GM23338 (cell line): ENCODE measurements at regions not wholly inside any gene's neighbourhood (a gene's known extent, or its start where the extent isn't known, plus 50 kb on each side); places are given as distances from the start of the nearest gene placed in this dataset.

Source experiments
- ATAC-seq: fragments of 200-7000 bp; cut with Tn5 transposase; 3 replicates; pipeline ENCODE4 v1.9.1; 2020
- DNase-seq: peaks from one replicate; pipeline ENCODE4 v3.0.0-alpha.2; 2015; ENCODE audit warnings: low spot score
- H2AFZ ChIP-seq: fragments of 200-600 bp; sonication (generic); 2 replicates; pipeline ENCODE4 v1.8.0; 2016; ENCODE audit warnings: antibody characterized with exemption, mild to moderate bottlenecking, moderate library complexity
- H3F3A ChIP-seq: fragments of 200-600 bp; sonication (generic); replicated peaks from 2 replicates; pipeline ENCODE4 v1.8.0; 2017; ENCODE audit warnings: antibody characterized with exemption, mixed run types, low read depth
- H3K27ac ChIP-seq: fragments of 200-600 bp; sonication (generic); 2 replicates; pipeline ENCODE4 v1.6.1; 2016; ENCODE audit warnings: low read depth
- H3K27me3 ChIP-seq: fragments of 200-600 bp; sonication (generic); 2 replicates; pipeline ENCODE4 v1.8.0; 2016; ENCODE audit warnings: mild to moderate bottlenecking, mixed run types, moderate library complexity; ENCODE audit not compliant: insufficient read depth
- H3K36me3 ChIP-seq: fragments of 200-600 bp; sonication (generic); 2 replicates; pipeline ENCODE4 v1.8.0; 2016; ENCODE audit warnings: mild to moderate bottlenecking; ENCODE audit not compliant: insufficient read depth
- H3K4me1 ChIP-seq: fragments of 200-600 bp; sonication (generic); 2 replicates; pipeline ENCODE4 v1.8.0; 2016; ENCODE audit warnings: mild to moderate bottlenecking, moderate library complexity; ENCODE audit not compliant: insufficient read depth
- H3K4me2 ChIP-seq: fragments of 200-600 bp; sonication (generic); 2 replicates; pipeline ENCODE4 v1.7.1; 2017; ENCODE audit warnings: mixed run types
- H3K4me3 ChIP-seq: fragments of 200-600 bp; sonication (generic); 2 replicates; pipeline ENCODE4 v1.6.1; 2016; ENCODE audit warnings: mixed run types
- H3K79me2 ChIP-seq: fragments of 200-600 bp; sonication (generic); replicated peaks from 2 replicates; pipeline ENCODE4 v1.8.0; 2017; ENCODE audit warnings: mild to moderate bottlenecking; ENCODE audit not compliant: insufficient read depth
- H3K9me2 ChIP-seq: fragments of 200-600 bp; sonication (generic); 2 replicates; pipeline ENCODE4 v1.8.0; 2017; ENCODE audit not compliant: insufficient read depth
- H4K20me1 ChIP-seq: fragments of 200-600 bp; sonication (generic); replicated peaks from 2 replicates; pipeline ENCODE4 v1.8.0; 2017; ENCODE audit warnings: mild to moderate bottlenecking; ENCODE audit not compliant: insufficient read depth
- H3K27ac Mint-ChIP-seq: 2 replicates; pipeline ENCODE4 v1.8.0; 2020; ENCODE audit warnings: inconsistent platforms, mild to moderate bottlenecking, moderate library complexity, mixed read lengths
- H3K27me3 Mint-ChIP-seq: 3 replicates; pipeline ENCODE4 v1.8.0; 2022; ENCODE audit warnings: low read depth, mild to moderate bottlenecking, moderate library complexity, mixed read lengths, inconsistent platforms; ENCODE audit not compliant: insufficient read depth, poor library complexity
- H3K36me3 Mint-ChIP-seq: 3 replicates; pipeline ENCODE4 v1.8.0; 2021; ENCODE audit warnings: low read depth, mild to moderate bottlenecking, inconsistent platforms, moderate library complexity, mixed read lengths
- H3K4me1 Mint-ChIP-seq: 3 replicates; pipeline ENCODE4 v1.8.0; 2020; ENCODE audit warnings: mild to moderate bottlenecking, inconsistent platforms, mixed read lengths
- H3K4me3 Mint-ChIP-seq: 3 replicates; pipeline ENCODE4 v1.8.0; 2021; ENCODE audit warnings: moderate library complexity, mild to moderate bottlenecking, inconsistent platforms, mixed read lengths
- H3K9me3 Mint-ChIP-seq: 3 replicates; pipeline ENCODE4 v1.8.0; 2020; ENCODE audit warnings: moderate library complexity, mild to moderate bottlenecking, inconsistent platforms, mixed read lengths
- CTCF ChIP-seq, 2 experiments: fragments of 200-600 bp in 1 of 2; sonication (generic) in 1 of 2; conservative IDR thresholded peaks; 2 replicates each; pipeline versions ENCODE4 v1.5.1 to v1.6.1; 2016 to 2017; ENCODE audit warnings: antibody characterized with exemption in 2 of 2, low read depth in 2 of 2, mild to moderate bottlenecking in 2 of 2, moderate library complexity in 1 of 2
- ETS1 ChIP-seq: IDR thresholded peaks from 2 replicates; pipeline ENCODE4 v1.6.1; 2016; ENCODE audit warnings: antibody characterized with exemption
- EZH2phosphoT487 ChIP-seq: fragments of 200-600 bp; sonication (generic); IDR thresholded peaks from one replicate; pipeline ENCODE4 v1.8.1; 2018; ENCODE audit warnings: antibody characterized with exemption; ENCODE audit not compliant: unreplicated experiment
- JUNB ChIP-seq: IDR thresholded peaks from one replicate; pipeline ENCODE4 v1.6.1; 2016; ENCODE audit warnings: antibody characterized with exemption; ENCODE audit not compliant: unreplicated experiment
- NANOG ChIP-seq: IDR thresholded peaks from 2 replicates; pipeline ENCODE4 v1.6.1; 2016; ENCODE audit warnings: antibody characterized with exemption, borderline replicate concordance
- POLR2AphosphoS5 ChIP-seq: IDR thresholded peaks from 2 replicates; pipeline ENCODE4 v1.6.1; 2016; ENCODE audit warnings: antibody characterized with exemption, low read depth
- ZNF114 ChIP-seq: fragments of 250-450 bp; sonication (Bioruptor Pico); IDR thresholded peaks from 2 replicates; pipeline ENCODE4 v1.5.0; 2020; ENCODE audit warnings: mild to moderate bottlenecking, moderate library complexity
- ZNF331 ChIP-seq: fragments of 250-450 bp; sonication (Bioruptor Pico); IDR thresholded peaks from 2 replicates; pipeline ENCODE4 v1.5.0; 2020; ENCODE audit warnings: low read depth, mild to moderate bottlenecking, moderate library complexity
- TF ChIP-seq, protein P1 (sequence below): fragments of 250-450 bp; sonication (Bioruptor Pico); IDR thresholded peaks from 2 replicates; pipeline ENCODE4 v1.5.0; 2020; ENCODE audit warnings: mild to moderate bottlenecking, moderate library complexity

DNA sequence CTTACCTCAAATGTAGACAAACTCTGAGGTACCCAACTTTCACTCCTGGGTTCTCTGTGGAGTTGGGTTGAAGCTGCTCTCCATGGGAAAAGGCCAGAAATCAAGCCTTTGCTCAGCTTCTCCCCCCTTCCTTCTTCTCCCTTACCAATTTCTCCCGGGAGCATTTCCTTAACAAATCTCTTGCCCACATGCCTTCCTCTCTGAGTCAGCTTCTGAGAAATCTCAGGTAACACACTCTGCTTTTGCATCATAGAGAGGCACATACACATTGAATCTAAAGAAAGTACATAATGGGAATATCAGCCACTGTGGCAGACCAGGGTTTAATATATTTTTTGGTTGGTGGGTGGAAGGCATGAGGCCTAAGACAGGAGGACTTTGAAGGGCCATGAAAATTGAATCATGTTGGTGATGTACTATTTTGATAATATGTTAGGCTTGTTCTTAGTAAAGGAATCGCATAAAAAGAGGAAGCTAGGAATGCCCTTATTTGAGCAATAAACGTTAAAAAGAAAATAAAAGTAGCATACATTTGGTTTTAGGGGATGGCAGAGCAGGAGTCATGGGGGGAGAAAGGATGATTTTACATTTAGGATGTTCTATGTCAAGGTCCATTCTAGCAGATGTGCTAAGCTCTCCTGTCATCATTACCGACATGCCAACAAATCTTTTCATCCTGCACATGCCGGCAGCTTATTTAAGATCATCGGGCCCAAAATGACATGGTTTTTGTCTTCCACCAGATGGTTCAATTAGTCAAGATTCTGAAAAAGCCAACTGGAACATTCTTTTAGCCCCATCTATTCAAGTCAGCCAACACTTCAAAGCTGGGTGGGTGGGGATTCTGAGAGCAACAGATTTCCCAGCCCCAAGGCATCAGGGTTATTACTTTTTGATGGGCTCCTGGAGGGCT is 199.5 kb upstream of the CLINT1 start:
- Histone ChIP-seq H3K27me3 (no peaks in the 10 kb centered on the region), H3K36me3 (no peaks in the 10 kb centered on the region), H3K27ac (no peak overlapping the region), H3K9me2 (no peaks in the 10 kb centered on the region), H3F3A (no peaks in the 10 kb centered on the region), H3K4me1 (no peaks in the 10 kb centered on the region), H3K4me3 (no peak overlapping the region), H4K20me1 (no peaks in the 10 kb centered on the region), H2AFZ (no peak overlapping the region; the same call in 1 of the 2 replicates), H3K79me2 (no peaks in the 10 kb centered on the region), H3K4me2 (no peak overlapping the region)
- Mint-ChIP-seq H3K4me1 (peaks cover 5% of the 10 kb centered on the region), H3K36me3 (no peaks in the 10 kb centered on the region), H3K9me3 (no peaks in the 10 kb centered on the region), H3K27ac (no peak overlapping the region), H3K4me3 (no peak overlapping the region), H3K27me3 (no peaks in the 10 kb centered on the region)
- TF ChIP-seq POLR2AphosphoS5: no peak
- no peak for TF ChIP-seq ETS1
- no peak for TF ChIP-seq ZNF331
- TF ChIP-seq JUNB: no peak
- no peak for TF ChIP-seq EZH2phosphoT487
- TF ChIP-seq, protein P1, sequence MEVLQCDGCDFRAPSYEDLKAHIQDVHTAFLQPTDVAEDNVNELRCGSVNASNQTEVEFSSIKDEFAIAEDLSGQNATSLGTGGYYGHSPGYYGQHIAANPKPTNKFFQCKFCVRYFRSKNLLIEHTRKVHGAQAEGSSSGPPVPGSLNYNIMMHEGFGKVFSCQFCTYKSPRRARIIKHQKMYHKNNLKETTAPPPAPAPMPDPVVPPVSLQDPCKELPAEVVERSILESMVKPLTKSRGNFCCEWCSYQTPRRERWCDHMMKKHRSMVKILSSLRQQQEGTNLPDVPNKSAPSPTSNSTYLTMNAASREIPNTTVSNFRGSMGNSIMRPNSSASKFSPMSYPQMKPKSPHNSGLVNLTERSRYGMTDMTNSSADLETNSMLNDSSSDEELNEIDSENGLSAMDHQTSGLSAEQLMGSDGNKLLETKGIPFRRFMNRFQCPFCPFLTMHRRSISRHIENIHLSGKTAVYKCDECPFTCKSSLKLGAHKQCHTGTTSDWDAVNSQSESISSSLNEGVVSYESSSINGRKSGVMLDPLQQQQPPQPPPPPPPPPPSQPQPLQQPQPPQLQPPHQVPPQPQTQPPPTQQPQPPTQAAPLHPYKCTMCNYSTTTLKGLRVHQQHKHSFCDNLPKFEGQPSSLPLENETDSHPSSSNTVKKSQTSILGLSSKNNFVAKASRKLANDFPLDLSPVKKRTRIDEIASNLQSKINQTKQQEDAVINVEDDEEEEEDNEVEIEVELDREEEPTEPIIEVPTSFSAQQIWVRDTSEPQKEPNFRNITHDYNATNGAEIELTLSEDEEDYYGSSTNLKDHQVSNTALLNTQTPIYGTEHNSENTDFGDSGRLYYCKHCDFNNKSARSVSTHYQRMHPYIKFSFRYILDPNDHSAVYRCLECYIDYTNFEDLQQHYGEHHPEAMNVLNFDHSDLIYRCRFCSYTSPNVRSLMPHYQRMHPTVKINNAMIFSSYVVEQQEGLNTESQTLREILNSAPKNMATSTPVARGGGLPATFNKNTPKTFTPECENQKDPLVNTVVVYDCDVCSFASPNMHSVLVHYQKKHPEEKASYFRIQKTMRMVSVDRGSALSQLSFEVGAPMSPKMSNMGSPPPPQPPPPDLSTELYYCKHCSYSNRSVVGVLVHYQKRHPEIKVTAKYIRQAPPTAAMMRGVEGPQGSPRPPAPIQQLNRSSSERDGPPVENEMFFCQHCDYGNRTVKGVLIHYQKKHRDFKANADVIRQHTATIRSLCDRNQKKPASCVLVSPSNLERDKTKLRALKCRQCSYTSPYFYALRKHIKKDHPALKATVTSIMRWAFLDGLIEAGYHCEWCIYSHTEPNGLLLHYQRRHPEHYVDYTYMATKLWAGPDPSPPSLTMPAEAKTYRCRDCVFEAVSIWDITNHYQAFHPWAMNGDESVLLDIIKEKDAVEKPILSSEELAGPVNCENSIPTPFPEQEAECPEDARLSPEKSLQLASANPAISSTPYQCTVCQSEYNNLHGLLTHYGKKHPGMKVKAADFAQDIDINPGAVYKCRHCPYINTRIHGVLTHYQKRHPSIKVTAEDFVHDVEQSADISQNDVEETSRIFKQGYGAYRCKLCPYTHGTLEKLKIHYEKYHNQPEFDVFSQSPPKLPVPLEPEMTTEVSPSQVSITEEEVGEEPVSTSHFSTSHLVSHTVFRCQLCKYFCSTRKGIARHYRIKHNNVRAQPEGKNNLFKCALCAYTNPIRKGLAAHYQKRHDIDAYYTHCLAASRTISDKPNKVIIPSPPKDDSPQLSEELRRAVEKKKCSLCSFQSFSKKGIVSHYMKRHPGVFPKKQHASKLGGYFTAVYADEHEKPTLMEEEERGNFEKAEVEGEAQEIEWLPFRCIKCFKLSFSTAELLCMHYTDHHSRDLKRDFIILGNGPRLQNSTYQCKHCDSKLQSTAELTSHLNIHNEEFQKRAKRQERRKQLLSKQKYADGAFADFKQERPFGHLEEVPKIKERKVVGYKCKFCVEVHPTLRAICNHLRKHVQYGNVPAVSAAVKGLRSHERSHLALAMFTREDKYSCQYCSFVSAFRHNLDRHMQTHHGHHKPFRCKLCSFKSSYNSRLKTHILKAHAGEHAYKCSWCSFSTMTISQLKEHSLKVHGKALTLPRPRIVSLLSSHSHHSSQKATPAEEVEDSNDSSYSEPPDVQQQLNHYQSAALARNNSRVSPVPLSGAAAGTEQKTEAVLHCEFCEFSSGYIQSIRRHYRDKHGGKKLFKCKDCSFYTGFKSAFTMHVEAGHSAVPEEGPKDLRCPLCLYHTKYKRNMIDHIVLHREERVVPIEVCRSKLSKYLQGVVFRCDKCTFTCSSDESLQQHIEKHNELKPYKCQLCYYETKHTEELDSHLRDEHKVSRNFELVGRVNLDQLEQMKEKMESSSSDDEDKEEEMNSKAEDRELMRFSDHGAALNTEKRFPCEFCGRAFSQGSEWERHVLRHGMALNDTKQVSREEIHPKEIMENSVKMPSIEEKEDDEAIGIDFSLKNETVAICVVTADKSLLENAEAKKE (CRISPR knock-in tag): no peak
- TF ChIP-seq ZNF114: no peak
- no peak for TF ChIP-seq NANOG
- no peak for TF ChIP-seq CTCF (conservative IDR thresholded peaks at IDR 0.05; ENCODE audit: low read depth in 2 of 2)
- ATAC-seq (no peak), DNase-seq (no peak)
